ENCODE measurements at regions not wholly inside any gene's neighbourhood (a gene's known extent, or its start where the extent isn't known, plus 50 kb on each side); places are given as distances from the start of the nearest gene placed in this dataset.

GRCh38 chr2:106658616-106659015 lies 171.5 kb downstream of the CD8B2 start:
- TF ChIP-seq CTCF (IDR thresholded peaks at IDR 0.05) (no peak), POLR2A (IDR thresholded peaks at IDR 0.05) (no peak)
